ENCODE measurements at regions not wholly inside any gene's neighbourhood (a gene's known extent, or its start where the extent isn't known, plus 50 kb on each side); places are given as distances from the start of the nearest gene placed in this dataset.

DNA sequence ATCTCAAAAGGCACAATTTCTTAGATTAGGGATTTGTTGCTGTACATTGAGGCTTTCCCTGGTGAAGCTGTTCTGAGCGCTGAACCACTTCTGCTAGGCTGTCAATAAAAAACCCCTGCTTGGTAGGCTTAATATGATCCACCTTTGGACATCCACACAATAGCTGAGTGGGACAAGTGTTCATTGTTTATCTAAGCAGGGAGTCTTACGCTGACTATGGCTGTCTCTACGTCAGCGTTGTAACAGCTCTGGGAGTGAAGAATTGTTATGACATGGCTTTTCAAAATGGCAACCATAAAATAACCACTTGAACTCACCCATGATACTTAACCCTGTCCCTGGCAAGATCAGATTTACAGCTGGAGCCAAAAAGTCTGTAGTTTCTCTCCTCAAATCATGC lies 111.5 kb upstream of the SULT1C3 start:
- TF ChIP-seq POLR2A (IDR thresholded peaks at IDR 0.05; ENCODE audit: low read length) (no peak), GATA1 (IDR thresholded peaks at IDR 0.05; ENCODE audit: low read depth, low read length) (no peak)

All from erythroblast (primary cell).